Body of pancreas (tissue), 4 donors: ENCODE measurements at regions not wholly inside any gene's neighbourhood (a gene's known extent, or its start where the extent isn't known, plus 50 kb on each side); places are given as distances from the start of the nearest gene placed in this dataset.
A peak's percentile ranks its signal among the peaks of the same experiment; 100 is the strongest.

Source experiments
- ATAC-seq: fragments of 150-250 bp; one replicate; pipeline ENCODE4 v1.9.1; 2016
- DNase-seq, 4 donors: peaks; one replicate each; pipeline ENCODE4 v3.0.0-alpha.2; 2019
- H3K27ac ChIP-seq, 4 donors: fragments of 200-600 bp; sonication (generic); 1 replicate in 3 of 4; 2 replicates in 1 of 4; pipeline versions ENCODE4 v1.5.1 to v1.6.1; 2016 to 2019; ENCODE audit warnings: mild to moderate bottlenecking in 1 of 4, mixed read lengths in 1 of 4, moderate library complexity in 1 of 4
- H3K27me3 ChIP-seq, 2 donors: fragments of 200-600 bp; sonication (generic); one replicate each; pipeline ENCODE4 v1.6.0; 2016; ENCODE audit warnings: mild to moderate bottlenecking in 1 of 2
- H3K36me3 ChIP-seq, 2 donors: fragments of 200-600 bp; sonication (generic); replicated peaks in 1 of 2; 2 replicates each; pipeline ENCODE4 v1.5.1; 2016; ENCODE audit warnings: low read depth in 2 of 2; ENCODE audit not compliant: insufficient read depth in 1 of 2
- H3K4me1 ChIP-seq: fragments of 200-600 bp; sonication (generic); one replicate; pipeline ENCODE4 v1.6.0; 2016
- H3K4me3 ChIP-seq, 2 donors: fragments of 200-600 bp; sonication (generic); 1 replicate in 1 of 2; 2 replicates in 1 of 2; pipeline ENCODE4 v1.5.1; 2016 to 2019
- H3K9me3 ChIP-seq, 3 donors: fragments of 200-600 bp; sonication (generic); 1 replicate in 2 of 3; 2 replicates in 1 of 3; pipeline ENCODE4 v1.5.1; 2016
- CTCF ChIP-seq, 7 experiments: fragments of 450-650 bp in 4 of 7; fragments of 200-600 bp in 3 of 7; sonication (generic) in 3 of 7; IDR thresholded peaks; one replicate each; pipeline ENCODE4 v1.5.1; 2016 to 2019; ENCODE audit warnings: antibody characterized with exemption in 7 of 7
- POLR2A ChIP-seq, 3 donors: fragments of 450-650 bp; IDR thresholded peaks; one replicate each; pipeline ENCODE4 v1.6.1; 2016; ENCODE audit warnings: antibody characterized with exemption in 3 of 3, mild to moderate bottlenecking in 2 of 3
- WGBS, 2 donors: methylation state at CpG; one replicate each; pipeline ENCODE4 v1.1.5; 2017; 5-methylcytosine and 5-hydroxymethylcytosine counted together
- intact Hi-C: fragments of 100-400 bp; cut with DNase I; formaldehyde crosslinking; loops from one replicate; pipeline ENCODE4 v1.15.1; 2023

GRCh38 chr3:124261306-124261705, 269.4 kb upstream of the ROPN1 start:
- Histone ChIP-seq H3K4me3 (no peak overlapping the region), H3K9me3 (no peaks in the 10 kb centered on the region), H3K4me1 (no peaks in the 10 kb centered on the region), H3K27ac (peak overlapping the region in 1 of 4 donors; percentile 28), H3K36me3 (no peaks in the 10 kb centered on the region), H3K27me3 (no peaks in the 10 kb centered on the region)
- TF ChIP-seq POLR2A (IDR thresholded peaks at IDR 0.05) (no peak), CTCF (IDR thresholded peaks at IDR 0.05) (no peak)
- no peak for ATAC-seq
- DNase-seq = no peak
- intact Hi-C loops = no loop called here
- 79 to 85% methylated on average over 2 of the region's 2 CpGs for WGBS, 2 donors

DNA sequence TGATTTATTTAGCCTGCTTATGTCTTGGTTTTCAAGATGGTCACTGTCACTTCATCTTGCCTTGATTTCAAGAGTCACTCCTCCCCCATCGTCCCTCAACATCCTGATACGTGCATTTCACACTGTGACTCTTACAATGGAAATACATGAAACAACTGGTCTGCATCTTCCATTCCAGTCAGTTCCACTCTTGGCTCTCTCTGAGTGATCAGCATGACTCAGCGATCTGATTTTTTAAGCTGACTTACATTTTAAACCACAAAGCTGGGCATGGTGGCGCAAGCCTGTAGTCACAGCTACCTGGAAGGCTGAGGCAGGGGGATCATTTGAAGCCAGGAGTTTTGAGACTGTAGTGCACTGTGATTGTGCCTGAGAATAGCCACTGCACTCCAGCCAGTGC, 271.2 kb upstream of the ROPN1 start:
- no peaks in the 10 kb centered on the region for H3K4me1 ChIP-seq
- H3K36me3 ChIP-seq = no peaks in the 10 kb centered on the region
- no peak for TF ChIP-seq CTCF (IDR thresholded peaks at IDR 0.05)
- TF ChIP-seq POLR2A (IDR thresholded peaks at IDR 0.05) = no peak
- intact Hi-C loops = no loop called here
- no peak overlapping the region for H3K27ac ChIP-seq
- WGBS, 2 donors = 78 to 79% methylated on average over 4 of the region's 4 CpGs
- H3K27me3 ChIP-seq = no peaks in the 10 kb centered on the region
- no peak overlapping the region for H3K4me3 ChIP-seq
- ATAC-seq (no peak), DNase-seq (no peak)
- no peaks in the 10 kb centered on the region for H3K9me3 ChIP-seq

- DNase-seq = no peak
- no peak for TF ChIP-seq POLR2A (IDR thresholded peaks at IDR 0.05)
- TF ChIP-seq CTCF (IDR thresholded peaks at IDR 0.05) = no peak
- Histone ChIP-seq H3K27me3 (no peaks in the 10 kb centered on the region), H3K27ac (no peak overlapping the region), H3K9me3 (no peaks in the 10 kb centered on the region), H3K4me3 (no peak overlapping the region), H3K4me1 (no peaks in the 10 kb centered on the region), H3K36me3 (no peaks in the 10 kb centered on the region)
- no peak for ATAC-seq
- 82 to 88% methylated on average over 8 of the region's 8 CpGs for WGBS, 2 donors
- intact Hi-C loops = no loop called here
Measured at GRCh38 chr3:124264346-124264745, 272.4 kb upstream of the ROPN1 start.

GRCh38 chr3:124266487-124266886, 274.6 kb upstream of the ROPN1 start:
- no peak overlapping the region for H3K27ac ChIP-seq
- ATAC-seq = no peak
- TF ChIP-seq POLR2A (IDR thresholded peaks at IDR 0.05) (no peak), CTCF (IDR thresholded peaks at IDR 0.05) (no peak)
- H3K4me3 ChIP-seq = no peak overlapping the region
- no peaks in the 10 kb centered on the region for H3K27me3 ChIP-seq
- no peaks in the 10 kb centered on the region for H3K4me1 ChIP-seq
- H3K36me3 ChIP-seq = no peaks in the 10 kb centered on the region
- no peaks in the 10 kb centered on the region for H3K9me3 ChIP-seq
- 63 to 75% methylated on average over 3 of the region's 3 CpGs for WGBS, 2 donors
- intact Hi-C loops = no loop called here
- DNase-seq = no peak

- Histone ChIP-seq H3K36me3 (no peaks in the 10 kb centered on the region), H3K4me3 (no peak overlapping the region), H3K4me1 (no peaks in the 10 kb centered on the region), H3K27me3 (no peaks in the 10 kb centered on the region), H3K9me3 (no peaks in the 10 kb centered on the region), H3K27ac (no peak overlapping the region)
- no peak for ATAC-seq
- no peak for TF ChIP-seq POLR2A (IDR thresholded peaks at IDR 0.05)
- no peak for TF ChIP-seq CTCF (IDR thresholded peaks at IDR 0.05)
- no peak for DNase-seq
- intact Hi-C loops = no loop called here
Measured at GRCh38 chr3:124267406-124267805, 275.5 kb upstream of the ROPN1 start.
